HL-60 (cell line): ENCODE measurements at regions not wholly inside any gene's neighbourhood (a gene's known extent, or its start where the extent isn't known, plus 50 kb on each side); places are given as distances from the start of the nearest gene placed in this dataset.
A peak's percentile ranks its signal among the peaks of the same experiment; 100 is the strongest.

Source experiments
- POLR2AphosphoS5 ChIP-seq: IDR thresholded peaks from 2 replicates; pipeline ENCODE4 v1.6.1; 2012; ENCODE audit warnings: low read depth
- TF ChIP-seq, protein P1 (sequence below): IDR thresholded peaks from one replicate; pipeline ENCODE4 v1.5.1; 2011; ENCODE audit warnings: low read length, control low read depth, inconsistent platforms; ENCODE audit not compliant: insufficient read depth
- TF ChIP-seq, protein P2 (sequence below): IDR thresholded peaks from 2 replicates; pipeline ENCODE4 v1.6.1; 2012; ENCODE audit warnings: low read depth; ENCODE audit not compliant: insufficient replicate concordance

DNA sequence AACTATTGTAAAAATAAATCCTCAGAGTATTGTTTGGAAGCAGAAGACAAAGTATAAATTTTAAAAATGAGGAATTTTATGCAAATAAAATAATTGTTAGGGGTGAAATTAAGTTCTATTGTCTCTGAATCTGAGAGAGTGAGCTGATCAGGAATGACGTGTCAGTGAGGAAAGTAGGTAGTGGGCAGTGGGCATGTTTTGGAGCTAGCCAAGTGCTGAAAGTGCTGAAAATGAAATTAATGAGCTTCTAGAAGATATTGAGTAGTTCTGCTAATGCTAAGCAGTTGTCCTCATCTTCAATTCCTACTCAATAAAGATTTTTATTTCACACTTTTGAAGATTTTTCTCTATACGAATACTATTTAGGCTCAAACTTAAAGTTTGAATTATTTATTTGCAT, 1167.8 kb upstream of the PCDH20 start:
- TF ChIP-seq, protein P1, sequence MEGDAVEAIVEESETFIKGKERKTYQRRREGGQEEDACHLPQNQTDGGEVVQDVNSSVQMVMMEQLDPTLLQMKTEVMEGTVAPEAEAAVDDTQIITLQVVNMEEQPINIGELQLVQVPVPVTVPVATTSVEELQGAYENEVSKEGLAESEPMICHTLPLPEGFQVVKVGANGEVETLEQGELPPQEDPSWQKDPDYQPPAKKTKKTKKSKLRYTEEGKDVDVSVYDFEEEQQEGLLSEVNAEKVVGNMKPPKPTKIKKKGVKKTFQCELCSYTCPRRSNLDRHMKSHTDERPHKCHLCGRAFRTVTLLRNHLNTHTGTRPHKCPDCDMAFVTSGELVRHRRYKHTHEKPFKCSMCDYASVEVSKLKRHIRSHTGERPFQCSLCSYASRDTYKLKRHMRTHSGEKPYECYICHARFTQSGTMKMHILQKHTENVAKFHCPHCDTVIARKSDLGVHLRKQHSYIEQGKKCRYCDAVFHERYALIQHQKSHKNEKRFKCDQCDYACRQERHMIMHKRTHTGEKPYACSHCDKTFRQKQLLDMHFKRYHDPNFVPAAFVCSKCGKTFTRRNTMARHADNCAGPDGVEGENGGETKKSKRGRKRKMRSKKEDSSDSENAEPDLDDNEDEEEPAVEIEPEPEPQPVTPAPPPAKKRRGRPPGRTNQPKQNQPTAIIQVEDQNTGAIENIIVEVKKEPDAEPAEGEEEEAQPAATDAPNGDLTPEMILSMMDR = no peak
- TF ChIP-seq, protein P2, sequence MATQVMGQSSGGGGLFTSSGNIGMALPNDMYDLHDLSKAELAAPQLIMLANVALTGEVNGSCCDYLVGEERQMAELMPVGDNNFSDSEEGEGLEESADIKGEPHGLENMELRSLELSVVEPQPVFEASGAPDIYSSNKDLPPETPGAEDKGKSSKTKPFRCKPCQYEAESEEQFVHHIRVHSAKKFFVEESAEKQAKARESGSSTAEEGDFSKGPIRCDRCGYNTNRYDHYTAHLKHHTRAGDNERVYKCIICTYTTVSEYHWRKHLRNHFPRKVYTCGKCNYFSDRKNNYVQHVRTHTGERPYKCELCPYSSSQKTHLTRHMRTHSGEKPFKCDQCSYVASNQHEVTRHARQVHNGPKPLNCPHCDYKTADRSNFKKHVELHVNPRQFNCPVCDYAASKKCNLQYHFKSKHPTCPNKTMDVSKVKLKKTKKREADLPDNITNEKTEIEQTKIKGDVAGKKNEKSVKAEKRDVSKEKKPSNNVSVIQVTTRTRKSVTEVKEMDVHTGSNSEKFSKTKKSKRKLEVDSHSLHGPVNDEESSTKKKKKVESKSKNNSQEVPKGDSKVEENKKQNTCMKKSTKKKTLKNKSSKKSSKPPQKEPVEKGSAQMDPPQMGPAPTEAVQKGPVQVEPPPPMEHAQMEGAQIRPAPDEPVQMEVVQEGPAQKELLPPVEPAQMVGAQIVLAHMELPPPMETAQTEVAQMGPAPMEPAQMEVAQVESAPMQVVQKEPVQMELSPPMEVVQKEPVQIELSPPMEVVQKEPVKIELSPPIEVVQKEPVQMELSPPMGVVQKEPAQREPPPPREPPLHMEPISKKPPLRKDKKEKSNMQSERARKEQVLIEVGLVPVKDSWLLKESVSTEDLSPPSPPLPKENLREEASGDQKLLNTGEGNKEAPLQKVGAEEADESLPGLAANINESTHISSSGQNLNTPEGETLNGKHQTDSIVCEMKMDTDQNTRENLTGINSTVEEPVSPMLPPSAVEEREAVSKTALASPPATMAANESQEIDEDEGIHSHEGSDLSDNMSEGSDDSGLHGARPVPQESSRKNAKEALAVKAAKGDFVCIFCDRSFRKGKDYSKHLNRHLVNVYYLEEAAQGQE = peak; percentile 75
- no peak for TF ChIP-seq POLR2AphosphoS5
